ENCODE measurements at regions not wholly inside any gene's neighbourhood (a gene's known extent, or its start where the extent isn't known, plus 50 kb on each side); places are given as distances from the start of the nearest gene placed in this dataset.

GRCh38 chr17:65468321-65468720 is 93.1 kb downstream of the AXIN2 start:
- Mint-ChIP-seq H3K4me3 (no peak overlapping the region), H3K4me1 (no peaks in the 10 kb centered on the region), H3K27ac (no peak overlapping the region), H3K9me3 (ENCODE audit: insufficient read depth) (no peaks in the 10 kb centered on the region), H3K27me3 (peaks cover 7% of the 10 kb centered on the region)
- TF ChIP-seq CTCF (IDR thresholded peaks at IDR 0.05) = no peak
- TF ChIP-seq EZH2 (IDR thresholded peaks at IDR 0.05; ENCODE audit: borderline replicate concordance, insufficient read depth, low read depth, low read length, poor library complexity, severe bottlenecking) = no peak
- ChIA-PET CTCF (no interaction called here), POLR2A (no interaction called here)
- Histone ChIP-seq H3K9ac (ENCODE audit: low read length) (no peak overlapping the region), H3K79me2 (ENCODE audit: control insufficient read depth, insufficient read depth, low read length) (no peaks in the 10 kb centered on the region), H3K36me3 (replicated peaks in 1 of 2; ENCODE audit: control extremely low read depth in 1 of 2, control insufficient read depth in 1 of 2, extremely low read depth in 1 of 2, insufficient read depth in 2 of 2, low read length in 1 of 2) (no peaks in the 10 kb centered on the region), H3K9me3 (ENCODE audit: control extremely low read depth in 1 of 3, control insufficient read depth in 2 of 3, insufficient read depth in 1 of 3, low read length in 2 of 3) (peaks cover 0 to 7% (median 0%) of the 10 kb centered on the region in 3 donors), H3K4me2 (replicated peaks; ENCODE audit: low read depth, low read length, poor library complexity, severe bottlenecking) (no peak overlapping the region), H3K4me3 (ENCODE audit: control extremely low read depth in 1 of 5, extremely low read depth in 1 of 5, insufficient read depth in 1 of 5, low read depth in 2 of 5, low read length in 4 of 5) (no peak overlapping the region), H2AFZ (ENCODE audit: insufficient read depth, low read depth, low read length, poor library complexity, severe bottlenecking) (no peak overlapping the region), H3K27me3 (replicated peaks in 1 of 4; ENCODE audit: control extremely low read depth in 1 of 4, control insufficient read depth in 3 of 4, insufficient read depth in 4 of 4, low read length in 3 of 4) (no peaks in the 10 kb centered on the region), H3K4me1 (ENCODE audit: control insufficient read depth in 2 of 2, insufficient read depth in 2 of 2, low read length in 2 of 2) (no peaks in the 10 kb centered on the region), H3K27ac (ENCODE audit: low read length in 2 of 2) (no peak overlapping the region), H4K20me1 (ENCODE audit: control insufficient read depth, insufficient read depth, low read length, poor library complexity, severe bottlenecking) (no peaks in the 10 kb centered on the region)
- intact Hi-C loops (cut with micrococcal nuclease) = no loop called here
- ATAC-seq (ENCODE audit: low read depth) = no peak
- WGBS (ENCODE audit: insufficient coverage) = 86% methylated on average over 3 of the region's 5 CpGs
- no peak for DNase-seq

- H3K4me1 ChIP-seq (ENCODE audit: control insufficient read depth in 2 of 2, insufficient read depth in 2 of 2, low read length in 2 of 2) = no peaks in the 10 kb centered on the region
- H3K27me3 ChIP-seq (replicated peaks in 1 of 4; ENCODE audit: control extremely low read depth in 1 of 4, control insufficient read depth in 3 of 4, insufficient read depth in 4 of 4, low read length in 3 of 4) = no peaks in the 10 kb centered on the region
- no peak overlapping the region for H3K27ac ChIP-seq (ENCODE audit: low read length in 2 of 2)
- intact Hi-C loops (cut with micrococcal nuclease) = no loop called here
- ATAC-seq (ENCODE audit: low read depth) (no peak), DNase-seq (no peak)
- Mint-ChIP-seq H3K4me1 (no peaks in the 10 kb centered on the region), H3K9me3 (ENCODE audit: insufficient read depth) (no peaks in the 10 kb centered on the region), H3K27ac (no peak overlapping the region), H3K27me3 (peaks cover 3% of the 10 kb centered on the region), H3K4me3 (no peak overlapping the region)
- POLR2A ChIA-PET = no interaction called here
- no peaks in the 10 kb centered on the region for H3K79me2 ChIP-seq (ENCODE audit: control insufficient read depth, insufficient read depth, low read length)
- H3K9me3 ChIP-seq (ENCODE audit: control extremely low read depth in 1 of 3, control insufficient read depth in 2 of 3, insufficient read depth in 1 of 3, low read length in 2 of 3) = peaks cover 0 to 7% (median 0%) of the 10 kb centered on the region in 3 donors
- H2AFZ ChIP-seq (ENCODE audit: insufficient read depth, low read depth, low read length, poor library complexity, severe bottlenecking) = no peak overlapping the region
- no peak for TF ChIP-seq CTCF (IDR thresholded peaks at IDR 0.05)
- no peak for TF ChIP-seq EZH2 (IDR thresholded peaks at IDR 0.05; ENCODE audit: borderline replicate concordance, insufficient read depth, low read depth, low read length, poor library complexity, severe bottlenecking)
- CTCF ChIA-PET = no interaction called here
- no peak overlapping the region for H3K9ac ChIP-seq (ENCODE audit: low read length)
- no peaks in the 10 kb centered on the region for H3K36me3 ChIP-seq (replicated peaks in 1 of 2; ENCODE audit: control extremely low read depth in 1 of 2, control insufficient read depth in 1 of 2, extremely low read depth in 1 of 2, insufficient read depth in 2 of 2, low read length in 1 of 2)
- no peak overlapping the region for H3K4me2 ChIP-seq (replicated peaks; ENCODE audit: low read depth, low read length, poor library complexity, severe bottlenecking)
- no peaks in the 10 kb centered on the region for H4K20me1 ChIP-seq (ENCODE audit: control insufficient read depth, insufficient read depth, low read length, poor library complexity, severe bottlenecking)
- 100% methylated on average over 1 of the region's 5 CpGs for WGBS (ENCODE audit: insufficient coverage)
- H3K4me3 ChIP-seq (ENCODE audit: control extremely low read depth in 1 of 5, extremely low read depth in 1 of 5, insufficient read depth in 1 of 5, low read depth in 2 of 5, low read length in 4 of 5) = no peak overlapping the region
These were observed 94.3 kb downstream of the AXIN2 start for GRCh38 chr17:65467156-65467555.
